H9 (cell line): ENCODE measurements at regions not wholly inside any gene's neighbourhood (a gene's known extent, or its start where the extent isn't known, plus 50 kb on each side); places are given as distances from the start of the nearest gene placed in this dataset.

Experiments
- DNase-seq: peaks from one replicate; pipeline ENCODE4 v3.0.0-alpha.2; 2017
- H2AFZ ChIP-seq: one replicate; pipeline ENCODE4 v1.6.1; 2013; ENCODE audit warnings: mild to moderate bottlenecking, low read length, control low read depth, moderate library complexity
- H2AK5ac ChIP-seq: 2 replicates; pipeline ENCODE4 v1.6.1; 2013; ENCODE audit warnings: low read length, control low read depth, mixed read lengths; ENCODE audit not compliant: insufficient read length
- H2BK120ac ChIP-seq: one replicate; pipeline ENCODE4 v1.6.1; 2013; ENCODE audit warnings: low read depth, mild to moderate bottlenecking, low read length, control low read depth, inconsistent platforms; ENCODE audit not compliant: poor library complexity, severe bottlenecking
- H2BK12ac ChIP-seq: 2 replicates; pipeline ENCODE4 v1.6.1; 2013; ENCODE audit warnings: low read length, control low read depth, mixed read lengths, low read depth; ENCODE audit not compliant: insufficient read length
- H2BK15ac ChIP-seq: 2 replicates; pipeline ENCODE4 v1.6.1; 2013; ENCODE audit warnings: low read depth, low read length, control low read depth
- H2BK20ac ChIP-seq: one replicate; pipeline ENCODE4 v1.6.1; 2013; ENCODE audit warnings: low read depth, mild to moderate bottlenecking, low read length, control low read depth, inconsistent platforms; ENCODE audit not compliant: poor library complexity, severe bottlenecking
- H2BK5ac ChIP-seq: 2 replicates; pipeline ENCODE4 v1.6.1; 2013; ENCODE audit warnings: low read length, control low read depth, mixed read lengths; ENCODE audit not compliant: insufficient read length
- H3K14ac ChIP-seq: 2 replicates; pipeline ENCODE4 v1.6.1; 2013; ENCODE audit warnings: low read length, control low read depth; ENCODE audit not compliant: insufficient read depth
- H3K18ac ChIP-seq: 2 replicates; pipeline ENCODE4 v1.6.1; 2013; ENCODE audit warnings: low read depth, mild to moderate bottlenecking, mixed read lengths, low read length, control low read depth; ENCODE audit not compliant: insufficient read length
- H3K23ac ChIP-seq: 2 replicates; pipeline ENCODE4 v1.6.1; 2013; ENCODE audit warnings: low read length, control low read depth, mixed read lengths, low read depth; ENCODE audit not compliant: insufficient read length
- H3K23me2 ChIP-seq: 2 replicates; pipeline ENCODE4 v1.6.1; 2013; ENCODE audit warnings: low read depth, mild to moderate bottlenecking, mixed read lengths, low read length, control low read depth; ENCODE audit not compliant: insufficient read length, poor library complexity, severe bottlenecking
- H3K27ac ChIP-seq: 2 replicates; pipeline ENCODE4 v1.5.1; 2013; ENCODE audit warnings: low read length, control low read depth, mixed read lengths, low read depth; ENCODE audit not compliant: insufficient read length
- H3K27me3 ChIP-seq: 2 replicates; pipeline ENCODE4 v1.6.1; 2013; ENCODE audit warnings: low read length, control low read depth, inconsistent platforms; ENCODE audit not compliant: insufficient read depth
- H3K4ac ChIP-seq: 2 replicates; pipeline ENCODE4 v1.6.1; 2013; ENCODE audit warnings: low read depth, mild to moderate bottlenecking, control low read depth, inconsistent platforms, low read length, moderate library complexity
- H3K4me1 ChIP-seq: 2 replicates; pipeline ENCODE4 v1.6.1; 2013; ENCODE audit warnings: low read length, control low read depth, inconsistent platforms; ENCODE audit not compliant: insufficient read depth
- H3K4me2 ChIP-seq: 2 replicates; pipeline ENCODE4 v1.6.1; 2013; ENCODE audit warnings: low read length, control low read depth, mixed read lengths; ENCODE audit not compliant: insufficient read length, insufficient read depth
- H3K56ac ChIP-seq: 2 replicates; pipeline ENCODE4 v1.6.1; 2013; ENCODE audit warnings: low read depth, mild to moderate bottlenecking, mixed read lengths, low read length, control low read depth; ENCODE audit not compliant: insufficient read length
- H3K79me1 ChIP-seq: 2 replicates; pipeline ENCODE4 v1.6.1; 2013; ENCODE audit warnings: low read depth, mild to moderate bottlenecking, moderate library complexity, low read length, control low read depth, inconsistent platforms; ENCODE audit not compliant: insufficient read depth, poor library complexity, severe bottlenecking
- H3K79me2 ChIP-seq: 2 replicates; pipeline ENCODE4 v1.6.1; 2013; ENCODE audit warnings: low read length, control low read depth, inconsistent platforms; ENCODE audit not compliant: insufficient read depth
- H3K9ac ChIP-seq: 2 replicates; pipeline ENCODE4 v1.6.1; 2013; ENCODE audit warnings: low read length, control low read depth, mixed read lengths; ENCODE audit not compliant: insufficient read length; ENCODE audit errors: extremely low read depth
- H3K9me3 ChIP-seq: one replicate; pipeline ENCODE4 v1.6.1; 2013; ENCODE audit warnings: low read depth, low read length, inconsistent platforms; ENCODE audit not compliant: control insufficient read depth
- H3T11ph ChIP-seq: one replicate; pipeline ENCODE4 v1.6.1; 2013; ENCODE audit warnings: mild to moderate bottlenecking, low read length, control low read depth, inconsistent platforms
- H4K20me1 ChIP-seq: one replicate; pipeline ENCODE4 v1.6.1; 2013; ENCODE audit not compliant: control insufficient read depth, insufficient read length, insufficient read depth
- H4K5ac ChIP-seq: 2 replicates; pipeline ENCODE4 v1.6.1; 2013; ENCODE audit warnings: low read depth, mild to moderate bottlenecking, mixed read lengths, low read length, control low read depth; ENCODE audit not compliant: insufficient read length
- H4K8ac ChIP-seq: replicated peaks from 2 replicates; pipeline ENCODE4 v1.6.1; 2013; ENCODE audit warnings: low read length, control low read depth, mixed read lengths, low read depth; ENCODE audit not compliant: insufficient read length
- H4K91ac ChIP-seq: 2 replicates; pipeline ENCODE4 v1.6.1; 2013; ENCODE audit warnings: low read depth, mild to moderate bottlenecking, moderate library complexity, mixed read lengths, low read length, control low read depth; ENCODE audit not compliant: insufficient read length
- H3K27ac Mint-ChIP-seq, 3 experiments: 2 replicates in 2 of 3; 3 replicates in 1 of 3; pipeline ENCODE4 v1.8.0; 2020 to 2021; ENCODE audit warnings: mixed read lengths in 3 of 3, mild to moderate bottlenecking in 1 of 3, moderate library complexity in 1 of 3
- H3K27me3 Mint-ChIP-seq: 2 replicates; pipeline ENCODE4 v1.8.0; 2021; ENCODE audit warnings: low read depth, mild to moderate bottlenecking, moderate library complexity, mixed read lengths
- H3K36me3 Mint-ChIP-seq, 3 experiments: 2 replicates in 2 of 3; 3 replicates in 1 of 3; pipeline ENCODE4 v1.8.0; 2020 to 2021; ENCODE audit warnings: low read depth in 3 of 3, mixed read lengths in 3 of 3; ENCODE audit not compliant: insufficient read depth in 1 of 3
- H3K4me1 Mint-ChIP-seq, 2 experiments: 2 replicates each; pipeline ENCODE4 v1.8.0; 2020; ENCODE audit warnings: mixed read lengths in 2 of 2
- H3K4me3 Mint-ChIP-seq, 2 experiments: 2 replicates in 1 of 2; 3 replicates in 1 of 2; pipeline ENCODE4 v1.8.0; 2020 to 2021; ENCODE audit warnings: mild to moderate bottlenecking in 2 of 2, mixed read lengths in 2 of 2, moderate library complexity in 1 of 2
- H3K9me3 Mint-ChIP-seq, 2 experiments: 2 replicates in 1 of 2; 3 replicates in 1 of 2; pipeline ENCODE4 v1.8.0; 2020; ENCODE audit warnings: mild to moderate bottlenecking in 2 of 2, mixed read lengths in 2 of 2, moderate library complexity in 1 of 2
- WGBS: extraction: QIAGEN DNeasy Blood & Tissue Kit; methylation state at CpG from one replicate; pipeline ENCODE4 v1.1.7; 2013; ENCODE audit warnings: missing lambda C conversion rate, low lambda C conversion rate, mixed read lengths; ENCODE audit not compliant: insufficient read length; ENCODE audit errors: extremely low coverage; 5-methylcytosine and 5-hydroxymethylcytosine counted together
- TF ChIP-seq, protein P1 (sequence below): fragments of 200-600 bp; sonication (generic); conservative IDR thresholded peaks from 3 replicates; pipeline ENCODE4 v1.8.0; 2021; ENCODE audit warnings: antibody characterized with exemption, mild to moderate bottlenecking

DNA sequence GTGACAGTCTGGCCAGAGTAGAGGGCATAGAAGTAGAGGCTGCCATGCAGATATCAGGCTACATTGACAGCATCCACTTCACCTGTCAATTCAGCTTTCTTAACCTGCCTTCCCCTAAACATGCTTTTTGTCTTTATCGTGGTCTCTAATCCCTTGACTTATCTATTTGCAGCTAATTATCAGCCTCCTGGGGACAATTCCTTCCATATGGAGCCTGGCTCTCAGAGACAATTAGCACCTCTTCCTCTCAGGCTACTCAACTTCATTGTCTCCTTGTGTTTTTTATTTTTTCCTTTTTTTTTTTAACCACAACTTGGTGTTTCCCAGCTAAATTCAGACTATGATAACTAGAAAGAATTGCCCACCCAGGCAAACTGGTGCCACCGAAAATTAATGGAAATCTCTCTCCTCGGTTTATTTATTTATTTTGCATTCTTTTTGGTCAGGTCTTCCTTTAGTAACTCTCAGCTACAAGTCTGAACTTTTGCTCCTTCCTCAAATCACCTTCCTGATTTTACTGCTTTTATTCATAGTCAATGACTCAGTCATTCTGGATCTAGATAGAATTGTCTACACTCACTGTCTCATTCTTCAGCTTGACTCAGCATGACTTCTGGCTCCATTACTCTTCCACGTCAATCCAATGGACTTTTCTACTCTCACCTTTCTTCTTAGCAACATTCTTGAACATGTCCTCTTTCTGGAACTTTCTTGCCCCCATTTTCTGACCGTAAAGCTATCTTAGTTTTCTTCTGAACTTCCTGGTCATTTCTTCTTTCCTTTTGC, 63.0 kb upstream of the BASP1 start:
- Histone ChIP-seq H3K4me2 (no peak overlapping the region), H2AFZ (no peak overlapping the region), H2BK120ac (no peak overlapping the region), H2BK5ac (no peak overlapping the region), H3K79me1 (no peaks in the 10 kb centered on the region), H3K23me2 (no peaks in the 10 kb centered on the region), H3K18ac (no peak overlapping the region), H3K27ac (no peak overlapping the region), H3K56ac (no peak overlapping the region), H3K4ac (no peak overlapping the region), H3K14ac (no peak overlapping the region), H4K91ac (no peak overlapping the region), H3K9me3 (no peaks in the 10 kb centered on the region), H3T11ph (no peak overlapping the region), H4K5ac (no peak overlapping the region), H2BK12ac (no peak overlapping the region), H2BK15ac (no peak overlapping the region), H2BK20ac (no peak overlapping the region), H4K8ac (no peak overlapping the region), H3K79me2 (no peaks in the 10 kb centered on the region; the same call in 1 of the 2 replicates), H3K9ac (no peak overlapping the region), H3K4me1 (no peaks in the 10 kb centered on the region; the same call in 1 of the 2 replicates), H4K20me1 (no peaks in the 10 kb centered on the region), H2AK5ac (no peak overlapping the region), H3K23ac (no peak overlapping the region), H3K27me3 (no peaks in the 10 kb centered on the region)
- Mint-ChIP-seq H3K4me1 (peaks cover 21 to 31% of the 10 kb centered on the region in 2 experiments), H3K27ac (no peak overlapping the region), H3K27me3 (no peaks in the 10 kb centered on the region; the same call in 1 of the 2 replicates), H3K9me3 (no peaks in the 10 kb centered on the region; a peak in 1 of 5 replicates), H3K4me3 (no peak overlapping the region), H3K36me3 (peaks cover 0 to 18% (median 0%) of the 10 kb centered on the region in 3 experiments; a peak in 5 of 7 replicates)
- no peak for DNase-seq
- TF ChIP-seq, protein P1, sequence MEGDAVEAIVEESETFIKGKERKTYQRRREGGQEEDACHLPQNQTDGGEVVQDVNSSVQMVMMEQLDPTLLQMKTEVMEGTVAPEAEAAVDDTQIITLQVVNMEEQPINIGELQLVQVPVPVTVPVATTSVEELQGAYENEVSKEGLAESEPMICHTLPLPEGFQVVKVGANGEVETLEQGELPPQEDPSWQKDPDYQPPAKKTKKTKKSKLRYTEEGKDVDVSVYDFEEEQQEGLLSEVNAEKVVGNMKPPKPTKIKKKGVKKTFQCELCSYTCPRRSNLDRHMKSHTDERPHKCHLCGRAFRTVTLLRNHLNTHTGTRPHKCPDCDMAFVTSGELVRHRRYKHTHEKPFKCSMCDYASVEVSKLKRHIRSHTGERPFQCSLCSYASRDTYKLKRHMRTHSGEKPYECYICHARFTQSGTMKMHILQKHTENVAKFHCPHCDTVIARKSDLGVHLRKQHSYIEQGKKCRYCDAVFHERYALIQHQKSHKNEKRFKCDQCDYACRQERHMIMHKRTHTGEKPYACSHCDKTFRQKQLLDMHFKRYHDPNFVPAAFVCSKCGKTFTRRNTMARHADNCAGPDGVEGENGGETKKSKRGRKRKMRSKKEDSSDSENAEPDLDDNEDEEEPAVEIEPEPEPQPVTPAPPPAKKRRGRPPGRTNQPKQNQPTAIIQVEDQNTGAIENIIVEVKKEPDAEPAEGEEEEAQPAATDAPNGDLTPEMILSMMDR = no peak
- WGBS = no CpG with 5 or more reads among the region's 5 CpGs
